ENCODE measurements at regions not wholly inside any gene's neighbourhood (a gene's known extent, or its start where the extent isn't known, plus 50 kb on each side); places are given as distances from the start of the nearest gene placed in this dataset.

- TF ChIP-seq EZH2 (IDR thresholded peaks at IDR 0.05; ENCODE audit: borderline replicate concordance, low read length) (no peak), CTCF (conservative IDR thresholded peaks at IDR 0.05 in 1 of 2, IDR thresholded peaks at IDR 0.05 in 1 of 2; ENCODE audit: extremely low read depth in 1 of 2, insufficient read depth in 1 of 2, low read depth in 1 of 2, low read length in 2 of 2) (no peak)
These were observed 581.3 kb downstream of the NTRK3 start for GRCh38 chr15:87675271-87675670.

All from mammary epithelial cell (primary cell).